Calu3 (cell line): ENCODE measurements at regions not wholly inside any gene's neighbourhood (a gene's known extent, or its start where the extent isn't known, plus 50 kb on each side); places are given as distances from the start of the nearest gene placed in this dataset.

ENCODE experiments used
- BruUV-seq: library from RNA; stranded (reverse); fragments of 400-500 nt; replicated peaks from 2 replicates; lab custom pipeline; 2021; lab: Mats Ljungman, UMichigan
- CTCF ChIA-PET: fragments of 300-600 bp; sonication (Branson Sonifier 250); formaldehyde crosslinking; loops from one replicate; lab custom pipeline; 2022; ENCODE audit warnings: antibody characterized with exemption; lab: Charles Lee
- DNase-seq: peaks from one replicate; pipeline ENCODE4 v3.0.0; 2022
- H3K27ac Mint-ChIP-seq: one replicate; pipeline ENCODE4 v1.8.0; 2022; ENCODE audit warnings: mixed read lengths; ENCODE audit not compliant: unreplicated experiment
- H3K27me3 Mint-ChIP-seq: one replicate; pipeline ENCODE4 v1.8.0; 2022; ENCODE audit warnings: mixed read lengths; ENCODE audit not compliant: unreplicated experiment
- H3K36me3 Mint-ChIP-seq: one replicate; pipeline ENCODE4 v1.8.0; 2022; ENCODE audit warnings: mild to moderate bottlenecking, moderate library complexity, mixed read lengths; ENCODE audit not compliant: insufficient read depth, unreplicated experiment
- H3K4me1 Mint-ChIP-seq: one replicate; pipeline ENCODE4 v1.8.0; 2022; ENCODE audit warnings: mild to moderate bottlenecking, low read depth, mixed read lengths; ENCODE audit not compliant: unreplicated experiment
- H3K4me3 Mint-ChIP-seq: one replicate; pipeline ENCODE4 v1.8.0; 2022; ENCODE audit warnings: mild to moderate bottlenecking, low read depth, moderate library complexity, mixed read lengths; ENCODE audit not compliant: unreplicated experiment
- H3K9me3 Mint-ChIP-seq: one replicate; pipeline ENCODE4 v1.8.0; 2022; ENCODE audit warnings: low read depth, mixed read lengths; ENCODE audit not compliant: unreplicated experiment
- CTCF ChIP-seq: fragments of 200-600 bp; IDR thresholded peaks from one replicate; pipeline ENCODE4 v1.8.0; 2022; ENCODE audit warnings: antibody characterized with exemption; ENCODE audit not compliant: unreplicated experiment
- intact Hi-C: fragments of 100-400 bp; cut with micrococcal nuclease; formaldehyde crosslinking; loops from one replicate; pipeline ENCODE4 v1.10.0; 2022; ENCODE audit not compliant: unreplicated experiment

- no peak for TF ChIP-seq CTCF
- no peaks in the 10 kb centered on the region for H3K27me3 Mint-ChIP-seq
- H3K27ac Mint-ChIP-seq = no peak overlapping the region
- CTCF ChIA-PET = interaction anchor here (0.9 to 1.4 kb wide), 3 partner anchors 12 to 135 kb away, joined by 3 to 5 read pairs (median 3); no protein-coding TSS in a partner anchor
- BruUV-seq = no TSS peak
- intact Hi-C loops = no loop called here
- no peak overlapping the region for H3K4me3 Mint-ChIP-seq
- H3K9me3 Mint-ChIP-seq = no peaks in the 10 kb centered on the region
- peaks cover 24% of the 10 kb centered on the region for H3K4me1 Mint-ChIP-seq
- DNase-seq = no peak
- no peaks in the 10 kb centered on the region for H3K36me3 Mint-ChIP-seq
Measured at GRCh38 chr6:100258752-100259151, 206.0 kb downstream of the SIM1 start.

- Mint-ChIP-seq H3K27ac (peak overlapping the region; percentile 48), H3K4me3 (no peak overlapping the region), H3K27me3 (no peaks in the 10 kb centered on the region), H3K9me3 (no peaks in the 10 kb centered on the region), H3K4me1 (peaks cover 24% of the 10 kb centered on the region), H3K36me3 (no peaks in the 10 kb centered on the region)
- no peak for TF ChIP-seq CTCF
- CTCF ChIA-PET = interaction anchor here (0.7 to 1.4 kb wide), 5 partner anchors 11 to 203 kb away, joined by 3 to 5 read pairs (median 3); no protein-coding TSS in a partner anchor
- DNase-seq = no peak
- BruUV-seq = no TSS peak
- intact Hi-C loops = no loop called here
Measured at GRCh38 chr6:100257793-100258395, 206.8 kb downstream of the SIM1 start.

- no peak for DNase-seq
- TF ChIP-seq CTCF = no peak
- no peak overlapping the region for H3K4me3 Mint-ChIP-seq
- BruUV-seq = no TSS peak
- no peaks in the 10 kb centered on the region for H3K27me3 Mint-ChIP-seq
- no peaks in the 10 kb centered on the region for H3K9me3 Mint-ChIP-seq
- H3K4me1 Mint-ChIP-seq = peaks cover 11% of the 10 kb centered on the region
- CTCF ChIA-PET = no interaction called here
- intact Hi-C loops = no loop called here
- H3K27ac Mint-ChIP-seq = no peak overlapping the region
- no peaks in the 10 kb centered on the region for H3K36me3 Mint-ChIP-seq
Measured at GRCh38 chr6:100255701-100256100, 209.0 kb downstream of the SIM1 start.

GRCh38 chr6:100247123-100247522, 217.6 kb downstream of the SIM1 start:
- H3K36me3 Mint-ChIP-seq = no peaks in the 10 kb centered on the region
- no peaks in the 10 kb centered on the region for H3K9me3 Mint-ChIP-seq
- H3K27ac Mint-ChIP-seq = no peak overlapping the region
- no peak overlapping the region for H3K4me3 Mint-ChIP-seq
- BruUV-seq = no TSS peak
- no peaks in the 10 kb centered on the region for H3K27me3 Mint-ChIP-seq
- intact Hi-C loops = no loop called here
- no peak for TF ChIP-seq CTCF
- CTCF ChIA-PET = interaction anchor here (0.6 to 1.8 kb wide), 2 partner anchors 11 to 122 kb away, joined by 5 read pairs; no protein-coding TSS in a partner anchor
- DNase-seq = no peak
- H3K4me1 Mint-ChIP-seq = peaks cover 9% of the 10 kb centered on the region
